ENCODE measurements at regions not wholly inside any gene's neighbourhood (a gene's known extent, or its start where the extent isn't known, plus 50 kb on each side); places are given as distances from the start of the nearest gene placed in this dataset.
"Not testable (repeated sequence)": the region's sequence is repeated elsewhere in the genome, so short reads cannot be mapped to it uniquely, and the experiment has no call there.

DNA sequence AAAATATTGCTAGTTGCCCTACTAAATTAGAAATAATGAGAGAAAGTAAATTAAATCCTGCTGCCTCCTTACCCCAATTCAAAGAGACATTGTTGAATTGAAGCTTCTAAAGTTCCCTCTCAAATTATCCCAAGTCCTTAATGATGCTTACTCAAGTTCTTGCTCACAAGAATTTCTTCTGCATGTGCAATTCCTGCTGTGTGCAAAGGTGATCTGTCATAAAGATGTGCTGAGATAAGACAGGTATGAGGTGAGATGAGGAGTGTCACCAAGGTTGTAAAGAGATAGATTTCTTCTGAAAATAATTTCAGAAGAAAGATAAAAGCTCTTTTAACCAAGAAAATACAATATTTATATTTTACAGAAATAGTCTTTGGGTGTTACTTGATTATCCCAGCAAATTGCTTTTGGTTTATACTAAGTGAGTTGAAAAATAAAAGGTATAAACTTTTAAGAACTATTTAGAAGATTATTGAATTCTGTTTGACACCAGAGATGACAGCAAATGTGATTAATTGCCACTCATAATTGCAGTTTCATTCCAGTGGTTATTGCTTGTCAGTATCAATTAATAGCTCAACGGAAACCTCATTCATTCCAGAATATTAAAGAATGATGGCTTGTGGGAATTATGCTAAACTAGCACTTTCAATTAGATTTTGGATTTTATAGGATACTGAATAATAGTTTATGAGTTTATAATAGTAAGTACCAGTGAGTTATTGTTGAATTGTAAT, 674.3 kb downstream of the STK39 start:
- no peak for DNase-seq

DNA sequence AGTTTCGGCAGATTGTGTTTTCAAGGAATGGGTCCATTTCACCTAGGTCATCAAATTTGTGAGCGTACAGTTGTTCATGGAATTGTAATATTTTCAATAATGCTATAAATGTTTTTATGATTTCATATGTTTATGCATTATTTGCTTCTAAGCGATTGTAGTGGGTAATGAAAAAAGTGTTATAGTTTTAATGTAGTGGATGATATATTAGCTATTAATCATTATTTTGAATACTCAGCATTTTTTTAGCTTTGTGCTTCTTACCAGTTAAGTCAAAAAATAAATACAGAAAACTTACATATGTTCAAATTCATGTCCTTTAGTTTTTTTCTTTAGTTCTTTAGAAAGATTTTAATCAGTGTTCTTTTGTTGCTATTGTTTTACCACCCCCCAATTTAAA, 677.0 kb downstream of the STK39 start:
- DNase-seq, result no peak

DNA sequence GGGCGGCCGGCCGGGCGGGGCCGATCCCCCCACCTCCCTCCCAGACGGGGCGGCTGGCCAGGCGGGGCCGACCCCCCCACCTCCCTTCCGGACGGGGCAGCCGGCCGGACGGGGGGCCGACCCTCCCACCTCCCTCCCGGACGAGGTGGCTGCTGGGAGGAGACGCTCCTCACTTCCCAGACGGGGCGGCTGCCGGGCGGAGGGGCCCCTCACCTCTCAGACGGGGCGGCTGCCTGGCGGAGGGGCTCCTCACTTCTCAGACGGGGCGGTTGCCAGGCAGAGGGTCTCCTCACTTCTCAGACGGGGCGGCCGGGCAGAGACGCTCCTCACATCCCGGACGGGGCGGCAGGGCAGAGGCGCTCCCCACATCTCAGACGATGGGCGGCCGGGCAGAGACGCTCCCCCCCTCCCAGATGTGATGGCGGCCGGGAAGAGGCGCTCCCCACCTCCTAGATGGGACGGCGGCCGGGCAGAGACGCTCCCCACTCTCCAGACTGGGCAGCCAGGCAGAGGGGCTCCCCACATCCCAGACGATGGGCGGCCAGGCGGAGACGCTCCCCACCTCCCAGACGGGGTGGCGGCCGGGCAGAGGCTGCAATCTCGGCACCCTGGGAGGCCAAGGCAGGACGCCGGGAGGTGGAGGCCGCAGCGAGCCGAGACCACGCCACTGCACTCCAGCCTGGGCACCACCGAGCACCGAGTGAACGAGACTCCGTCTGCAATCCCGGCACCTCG, 675.8 kb downstream of the XIRP2 start:
- DNase-seq, result not testable (repeated sequence)

DNA sequence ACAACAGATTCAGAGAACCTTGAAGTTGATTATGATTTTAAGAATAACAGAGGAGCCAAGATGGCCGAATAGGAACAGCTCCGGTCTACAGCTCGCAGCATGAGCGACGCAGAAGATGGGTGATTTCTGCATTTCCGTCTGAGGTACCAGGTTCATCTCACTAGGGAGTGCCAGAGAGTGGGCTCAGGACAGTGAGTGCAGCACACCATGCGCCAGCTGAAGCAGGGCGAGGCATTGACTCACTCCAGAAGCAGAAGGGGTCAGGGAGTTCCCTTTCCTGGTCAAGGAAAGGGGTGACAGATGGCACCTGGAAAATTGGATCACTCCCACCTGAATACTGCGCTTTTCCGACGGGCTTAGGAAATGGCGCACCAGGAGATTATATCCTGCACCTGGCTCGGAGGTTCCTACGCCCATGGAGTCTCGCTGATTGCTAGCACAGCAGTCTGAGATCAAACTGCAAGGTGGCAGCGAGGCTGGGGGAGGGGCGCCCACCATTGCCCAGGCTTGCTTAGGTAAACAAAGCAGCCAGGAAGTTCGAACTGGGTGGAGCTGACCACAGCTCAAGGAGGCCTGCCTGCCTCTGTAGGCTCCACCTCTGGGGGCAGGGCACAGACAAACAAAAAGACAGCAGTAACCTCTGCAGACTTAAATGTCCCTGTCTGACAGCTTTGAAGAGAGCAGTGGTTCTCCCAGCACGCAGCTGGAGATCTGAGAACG, 670.2 kb downstream of the XIRP2 start:
- not testable (repeated sequence) for DNase-seq

DNA sequence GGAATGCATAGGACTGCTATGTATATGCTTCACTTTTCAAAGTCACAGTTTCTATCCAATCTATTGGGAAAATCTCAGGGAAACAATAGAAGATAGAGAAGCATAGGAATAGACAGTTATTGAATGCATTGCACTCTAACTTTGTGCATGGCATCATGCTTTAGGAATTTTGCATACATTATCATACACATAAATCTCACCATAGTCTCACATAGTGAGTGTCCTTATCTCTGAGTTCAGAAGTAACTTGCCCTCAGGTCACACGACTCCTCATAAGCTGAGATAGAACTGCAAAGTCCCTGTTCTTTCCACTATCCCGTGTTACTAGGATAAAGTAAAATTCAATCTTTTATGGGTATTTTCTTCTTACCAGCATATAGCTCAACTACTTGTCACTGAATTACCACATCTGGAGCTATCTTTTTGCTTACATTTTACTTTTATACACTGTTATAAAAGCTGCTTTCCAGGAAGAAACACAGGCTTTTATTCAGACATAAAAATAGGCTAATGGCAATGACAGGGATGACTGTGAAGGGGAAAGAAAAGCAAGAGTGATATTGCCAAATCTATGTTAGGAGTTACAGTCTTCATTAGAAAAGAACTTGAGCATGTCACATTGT, 666.9 kb downstream of the XIRP2 start:
- DNase-seq, result peak; percentile 18

GRCh38 chr2:167553635-167554034, 665.4 kb downstream of the XIRP2 start:
- peak; percentile 50 for DNase-seq

DNA sequence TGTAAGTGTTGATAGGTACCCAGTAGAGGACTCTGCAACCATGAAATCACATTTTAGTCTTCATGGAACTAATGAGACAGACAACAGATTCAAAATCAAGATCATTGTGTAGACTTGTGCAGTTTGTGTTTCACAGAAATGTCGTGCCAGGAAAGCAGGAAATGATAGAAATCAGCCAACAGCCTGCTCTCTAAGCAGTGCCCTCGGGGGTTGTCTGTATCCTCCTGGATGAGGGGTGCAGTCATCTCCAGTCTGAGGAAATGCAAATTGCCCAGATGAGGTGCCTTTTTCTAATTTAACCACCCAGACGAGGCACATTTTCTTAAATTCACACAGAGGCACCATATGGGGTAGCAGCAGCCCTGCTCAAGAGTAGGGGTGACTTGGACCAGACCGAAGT, 663.1 kb downstream of the XIRP2 start:
- DNase-seq, result peak; percentile 28

DNA sequence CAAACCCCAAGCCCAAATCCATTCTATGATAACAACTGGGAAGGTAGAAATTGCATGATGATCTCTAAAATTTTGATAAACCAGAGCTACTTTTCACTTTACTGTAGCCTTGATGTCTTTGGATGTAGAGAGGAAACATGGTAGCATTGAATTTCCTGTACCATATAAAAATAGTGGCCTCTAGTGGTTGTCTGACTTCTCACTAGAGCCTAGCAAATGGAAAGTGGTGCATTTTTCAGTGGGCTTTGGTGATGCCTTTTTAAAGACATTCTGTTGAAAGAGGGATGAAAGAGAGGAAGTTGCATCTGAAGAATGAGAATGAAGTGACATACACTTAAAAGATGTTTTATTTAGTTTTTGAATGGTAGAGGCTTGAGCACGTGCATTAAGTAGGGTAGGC, 662.2 kb downstream of the XIRP2 start:
- peak; percentile 70 for DNase-seq

DNA sequence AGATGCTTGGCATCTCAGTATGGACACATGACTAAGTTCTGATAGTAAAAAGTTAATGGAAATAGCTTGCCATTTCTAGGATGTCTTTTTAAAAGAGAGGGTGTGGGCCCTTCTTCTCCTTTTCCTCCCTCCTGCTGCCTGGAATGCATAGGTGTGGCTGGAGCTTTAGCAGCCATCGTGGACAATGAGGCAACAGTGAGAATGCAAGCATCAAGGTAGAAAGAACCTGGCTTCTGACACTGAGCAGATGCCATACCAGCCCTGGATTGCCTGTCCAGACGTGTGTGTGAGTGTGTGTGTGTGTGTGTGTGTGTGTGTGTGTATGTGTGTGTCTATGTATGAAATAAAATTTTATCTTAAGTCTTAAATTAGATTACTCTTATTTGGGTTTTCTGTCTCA, 660.1 kb downstream of the XIRP2 start:
- no peak for DNase-seq

GRCh38 chr2:167544602-167545001, 656.3 kb downstream of the XIRP2 start:
- no peak for DNase-seq

GRCh38 chr2:167543721-167544120, 655.4 kb downstream of the XIRP2 start:
- no peak for DNase-seq

GRCh38 chr2:167537743-167538142, 649.5 kb downstream of the XIRP2 start:
- no peak for DNase-seq

GRCh38 chr2:167534443-167534842, 646.2 kb downstream of the XIRP2 start:
- no peak for DNase-seq

DNA sequence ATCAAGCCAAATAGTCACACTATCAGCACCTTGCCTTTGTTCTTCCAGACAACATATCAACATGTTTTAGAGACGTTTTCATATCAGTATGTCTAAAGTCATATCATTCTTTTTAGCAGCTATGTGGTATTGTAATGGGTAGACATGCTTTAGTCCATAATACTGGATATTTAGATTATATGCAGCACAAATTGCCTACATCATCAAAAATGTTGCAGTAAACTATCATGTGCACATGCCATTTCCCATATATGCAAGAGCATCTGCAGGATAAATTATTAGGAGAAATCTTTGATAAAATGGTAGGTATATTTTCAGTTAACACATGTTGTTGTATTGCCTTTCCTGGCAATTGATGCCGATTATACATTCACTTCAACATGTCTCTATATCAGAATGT, 636.5 kb downstream of the XIRP2 start:
- DNase-seq, result no peak

- no peak for DNase-seq
These were observed 621.9 kb downstream of the XIRP2 start for GRCh38 chr2:167510071-167510759.

DNA sequence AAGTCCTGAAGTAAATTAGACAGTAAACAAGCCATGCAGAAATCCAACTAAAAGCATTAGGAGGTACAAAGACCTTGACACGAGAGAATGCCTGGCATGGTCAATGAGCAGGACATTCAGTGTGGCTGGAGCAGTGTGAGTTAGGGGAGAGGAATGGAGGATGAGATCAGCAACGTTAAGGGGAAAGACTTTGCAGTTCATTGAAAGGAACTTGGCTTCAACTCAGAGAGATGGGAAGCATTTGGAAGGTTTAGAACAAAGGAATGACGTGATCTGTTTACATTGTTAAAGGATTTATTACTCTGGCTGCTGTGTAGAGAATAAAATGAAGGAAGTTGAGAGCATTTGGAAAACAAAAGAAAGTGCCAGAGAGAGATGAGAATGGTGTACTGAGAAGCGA, 621.3 kb downstream of the XIRP2 start:
- no peak for DNase-seq

DNA sequence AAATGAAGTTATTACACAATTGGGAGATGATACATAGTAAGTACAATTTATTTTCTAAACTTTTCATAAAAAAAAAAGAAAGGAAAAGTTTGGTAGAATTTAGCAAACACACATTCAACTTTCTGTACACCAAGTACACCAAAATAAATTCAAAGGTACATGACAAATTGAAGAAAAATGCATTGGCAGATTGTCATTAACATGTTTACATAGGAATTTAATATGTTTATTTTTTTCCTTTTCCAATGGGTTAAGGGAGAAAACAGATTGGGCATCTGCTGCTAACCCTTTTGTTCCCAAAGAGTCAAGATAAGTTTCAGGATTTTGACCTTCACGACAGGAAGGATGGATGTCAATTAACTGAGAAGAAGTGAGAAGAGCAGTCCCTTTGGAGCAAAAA, 620.4 kb downstream of the XIRP2 start:
- no peak for DNase-seq

DNA sequence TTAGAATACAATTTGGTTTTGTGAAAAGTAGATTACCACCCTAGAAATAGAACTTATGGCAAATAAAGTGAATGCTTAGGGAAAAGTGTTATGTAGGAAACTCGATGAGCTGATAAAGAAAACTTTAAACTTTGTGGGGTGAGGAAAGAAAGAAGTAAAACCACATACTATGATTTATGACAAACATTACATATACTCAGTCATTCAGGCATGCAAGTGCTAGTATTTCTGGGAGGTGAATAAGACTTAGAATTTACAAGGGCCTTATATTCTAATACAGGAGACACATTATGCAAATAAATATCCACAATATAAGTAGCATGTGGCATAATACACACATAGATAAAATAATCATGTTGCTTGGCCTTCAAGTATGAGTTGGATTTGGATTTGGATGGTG, 618.1 kb downstream of the XIRP2 start:
- DNase-seq, result no peak

GRCh38 chr2:167504695-167505094, 616.4 kb downstream of the XIRP2 start:
- no peak for DNase-seq

- no peak for DNase-seq
These were observed 615.8 kb downstream of the XIRP2 start for GRCh38 chr2:167504061-167504460.

GRCh38 chr2:167501618-167502017, 613.3 kb downstream of the XIRP2 start:
- no peak for DNase-seq

- no peak for DNase-seq
These were observed 605.6 kb downstream of the XIRP2 start for GRCh38 chr2:167493862-167494261.

GRCh38 chr2:167492486-167492885, 604.2 kb downstream of the XIRP2 start:
- DNase-seq, result no peak

All from OCI-M1 (cell line).